ENCODE measurements at regions not wholly inside any gene's neighbourhood (a gene's known extent, or its start where the extent isn't known, plus 50 kb on each side); places are given as distances from the start of the nearest gene placed in this dataset.

GRCh38 chr6:126831461-126831860 lies 287.0 kb upstream of the RSPO3 start:
- no peak for TF ChIP-seq POLR2A (IDR thresholded peaks at IDR 0.05)
- TF ChIP-seq CTCF (IDR thresholded peaks at IDR 0.05) = no peak

Measured in esophagus squamous epithelium (tissue), 4 donors.